Adrenal gland (tissue), 5 donors: ENCODE measurements at regions not wholly inside any gene's neighbourhood (a gene's known extent, or its start where the extent isn't known, plus 50 kb on each side); places are given as distances from the start of the nearest gene placed in this dataset.

Source experiments
- POLR2A ChIP-seq, 2 donors: fragments of 450-650 bp; IDR thresholded peaks; one replicate each; pipeline ENCODE4 v1.6.1; 2017; ENCODE audit warnings: antibody characterized with exemption in 2 of 2, mild to moderate bottlenecking in 2 of 2, moderate library complexity in 1 of 2
- TF ChIP-seq, protein P1 (sequence below), 6 experiments: fragments of 450-650 bp in 4 of 6; fragments of 200-600 bp in 2 of 6; sonication (generic) in 1 of 6; IDR thresholded peaks; 1 replicate in 5 of 6; 2 replicates in 1 of 6; pipeline versions ENCODE4 v1.5.1 to v1.8.0; 2016 to 2021; ENCODE audit warnings: antibody characterized with exemption in 6 of 6, mild to moderate bottlenecking in 2 of 6, moderate library complexity in 1 of 6
- donor health status: DM: no; HTN: no; CAD: no.

DNA sequence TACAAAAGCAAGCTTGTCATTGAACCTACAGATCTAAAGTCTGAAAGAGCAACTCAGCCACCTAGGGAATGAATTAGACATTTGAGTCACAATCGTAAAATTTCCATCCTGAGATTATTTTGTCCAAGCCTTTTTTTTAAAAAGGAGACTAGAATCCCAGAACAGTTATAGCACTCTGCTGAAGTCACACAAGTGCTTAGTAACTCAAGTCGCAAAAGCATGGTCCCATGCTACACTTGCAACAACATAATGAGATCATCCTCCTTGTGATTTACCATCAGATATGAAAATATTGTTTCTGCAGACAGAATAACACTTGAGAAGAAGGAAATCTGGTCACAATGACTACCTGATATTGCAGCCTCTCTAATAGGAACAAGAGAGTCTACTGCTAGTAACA, 106.7 kb downstream of the ZIC4 start:
- TF ChIP-seq, protein P1, sequence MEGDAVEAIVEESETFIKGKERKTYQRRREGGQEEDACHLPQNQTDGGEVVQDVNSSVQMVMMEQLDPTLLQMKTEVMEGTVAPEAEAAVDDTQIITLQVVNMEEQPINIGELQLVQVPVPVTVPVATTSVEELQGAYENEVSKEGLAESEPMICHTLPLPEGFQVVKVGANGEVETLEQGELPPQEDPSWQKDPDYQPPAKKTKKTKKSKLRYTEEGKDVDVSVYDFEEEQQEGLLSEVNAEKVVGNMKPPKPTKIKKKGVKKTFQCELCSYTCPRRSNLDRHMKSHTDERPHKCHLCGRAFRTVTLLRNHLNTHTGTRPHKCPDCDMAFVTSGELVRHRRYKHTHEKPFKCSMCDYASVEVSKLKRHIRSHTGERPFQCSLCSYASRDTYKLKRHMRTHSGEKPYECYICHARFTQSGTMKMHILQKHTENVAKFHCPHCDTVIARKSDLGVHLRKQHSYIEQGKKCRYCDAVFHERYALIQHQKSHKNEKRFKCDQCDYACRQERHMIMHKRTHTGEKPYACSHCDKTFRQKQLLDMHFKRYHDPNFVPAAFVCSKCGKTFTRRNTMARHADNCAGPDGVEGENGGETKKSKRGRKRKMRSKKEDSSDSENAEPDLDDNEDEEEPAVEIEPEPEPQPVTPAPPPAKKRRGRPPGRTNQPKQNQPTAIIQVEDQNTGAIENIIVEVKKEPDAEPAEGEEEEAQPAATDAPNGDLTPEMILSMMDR (IDR thresholded peaks at IDR 0.05): no peak
- no peak for TF ChIP-seq POLR2A (IDR thresholded peaks at IDR 0.05)
